CD8-positive, alpha-beta memory T cell (primary cell): ENCODE measurements at regions not wholly inside any gene's neighbourhood (a gene's known extent, or its start where the extent isn't known, plus 50 kb on each side); places are given as distances from the start of the nearest gene placed in this dataset.
"Not testable (repeated sequence)": the region's sequence is repeated elsewhere in the genome, so short reads cannot be mapped to it uniquely, and the experiment has no call there.

Source experiments
- CTCF ChIA-PET: fragments of 350-600 bp; sonication (Branson Sonifier 250); formaldehyde crosslinking; loops from one replicate; lab custom pipeline; 2021; ENCODE audit warnings: antibody characterized with exemption; lab: Charles Lee
- POLR2A ChIA-PET: fragments of 350-600 bp; sonication (Branson Sonifier 250); formaldehyde crosslinking; loops from one replicate; lab custom pipeline; 2021; ENCODE audit warnings: antibody characterized with exemption; lab: Charles Lee
- DNase-seq, 5 donors: peaks; one replicate each; pipeline versions ENCODE4 v3.0.0 to v3.0.0-alpha.2; 2020 to 2022; ENCODE audit warnings: mixed read lengths in 1 of 5
- H3K27ac ChIP-seq: one replicate; pipeline ENCODE4 v1.7.0; 2013; ENCODE audit warnings: low read depth, mild to moderate bottlenecking, low read length, moderate library complexity
- H3K27me3 ChIP-seq: 2 replicates; pipeline ENCODE4 v1.7.0; 2013; ENCODE audit warnings: low read length, mild to moderate bottlenecking; ENCODE audit not compliant: insufficient read depth, poor library complexity, severe bottlenecking
- H3K36me3 ChIP-seq: 2 replicates; pipeline ENCODE4 v1.7.0; 2013; ENCODE audit warnings: mild to moderate bottlenecking, low read length, moderate library complexity; ENCODE audit not compliant: insufficient read depth
- H3K4me1 ChIP-seq: 2 replicates; pipeline ENCODE4 v1.7.0; 2013; ENCODE audit warnings: mild to moderate bottlenecking, low read length, moderate library complexity; ENCODE audit not compliant: insufficient read depth
- H3K4me3 ChIP-seq: 2 replicates; pipeline ENCODE4 v1.7.0; 2013; ENCODE audit warnings: mild to moderate bottlenecking, low read length
- H3K9me3 ChIP-seq: 2 replicates; pipeline ENCODE4 v1.7.0; 2013; ENCODE audit warnings: mild to moderate bottlenecking, low read length
- H3K27ac Mint-ChIP-seq, 8 donors: one replicate each; pipeline ENCODE4 v1.8.0; 2020 to 2021; ENCODE audit warnings: mixed read lengths in 8 of 8, mild to moderate bottlenecking in 6 of 8, inconsistent platforms in 3 of 8, moderate library complexity in 3 of 8
- H3K27me3 Mint-ChIP-seq, 2 donors: one replicate each; pipeline ENCODE4 v1.8.0; 2020 to 2021; ENCODE audit warnings: mixed read lengths in 2 of 2, mild to moderate bottlenecking in 1 of 2, moderate library complexity in 1 of 2
- H3K36me3 Mint-ChIP-seq, 3 donors: one replicate each; pipeline ENCODE4 v1.8.0; 2020 to 2021; ENCODE audit warnings: mixed read lengths in 3 of 3, inconsistent platforms in 1 of 3, mild to moderate bottlenecking in 1 of 3
- H3K4me1 Mint-ChIP-seq, 3 donors: one replicate each; pipeline ENCODE4 v1.8.0; 2020 to 2021; ENCODE audit warnings: mixed read lengths in 3 of 3, inconsistent platforms in 1 of 3, mild to moderate bottlenecking in 1 of 3
- H3K4me3 Mint-ChIP-seq, 7 donors: one replicate each; pipeline ENCODE4 v1.8.0; 2020 to 2021; ENCODE audit warnings: mixed read lengths in 7 of 7, mild to moderate bottlenecking in 6 of 7, moderate library complexity in 4 of 7, inconsistent platforms in 2 of 7
- H3K9me3 Mint-ChIP-seq, 5 donors: one replicate each; pipeline ENCODE4 v1.8.0; 2020 to 2022; ENCODE audit warnings: mixed read lengths in 5 of 5, mild to moderate bottlenecking in 3 of 5, moderate library complexity in 2 of 5, inconsistent platforms in 1 of 5

GRCh38 chr7:12032146-12032545 lies 178.9 kb upstream of the TMEM106B start:
- no peaks in the 10 kb centered on the region for H3K36me3 ChIP-seq
- Mint-ChIP-seq H3K27me3 (peaks cover 0 to 22% of the 10 kb centered on the region in 2 donors), H3K9me3 (peaks cover 0 to 2% (median 0%) of the 10 kb centered on the region in 5 donors), H3K27ac (no peak overlapping the region), H3K4me1 (no peaks in the 10 kb centered on the region), H3K36me3 (no peaks in the 10 kb centered on the region), H3K4me3 (no peak overlapping the region)
- DNase-seq, result no peak
- H3K27ac ChIP-seq, result no peak overlapping the region
- POLR2A ChIA-PET, result no interaction called here
- H3K4me1 ChIP-seq, result no peaks in the 10 kb centered on the region
- no peaks in the 10 kb centered on the region for H3K27me3 ChIP-seq
- CTCF ChIA-PET, result no interaction called here
- H3K4me3 ChIP-seq, result no peak overlapping the region
- no peaks in the 10 kb centered on the region for H3K9me3 ChIP-seq

- H3K9me3 Mint-ChIP-seq, H3K27me3 ChIP-seq, DNase-seq, H3K4me3 ChIP-seq, H3K36me3 ChIP-seq, H3K27ac Mint-ChIP-seq, H3K27ac ChIP-seq, H3K27me3 Mint-ChIP-seq, POLR2A ChIA-PET, H3K4me1 Mint-ChIP-seq, H3K4me3 Mint-ChIP-seq, CTCF ChIA-PET, H3K9me3 ChIP-seq, H3K36me3 Mint-ChIP-seq, H3K4me1 ChIP-seq: not testable (repeated sequence)
These were observed 167.6 kb upstream of the TMEM106B start for GRCh38 chr7:12043457-12043856.

- peaks cover 10 to 16% (median 14%) of the 10 kb centered on the region in 5 donors for H3K9me3 Mint-ChIP-seq
- peaks cover 5 to 22% of the 10 kb centered on the region in 2 donors for H3K27me3 Mint-ChIP-seq
- CTCF ChIA-PET, result no interaction called here
These were observed 158.9 kb upstream of the TMEM106B start for GRCh38 chr7:12052211-12052610.

GRCh38 chr7:12053561-12053960 lies 157.5 kb upstream of the TMEM106B start:
- no peaks in the 10 kb centered on the region for H3K36me3 ChIP-seq
- H3K27ac Mint-ChIP-seq, result no peak overlapping the region
- H3K27ac ChIP-seq, result no peak overlapping the region
- no peak for DNase-seq
- H3K36me3 Mint-ChIP-seq, result peaks cover 0 to 3% (median 0%) of the 10 kb centered on the region in 3 donors
- POLR2A ChIA-PET, result no interaction called here
- H3K4me1 Mint-ChIP-seq, result no peaks in the 10 kb centered on the region
- CTCF ChIA-PET, result no interaction called here
- H3K27me3 ChIP-seq, result no peaks in the 10 kb centered on the region
- H3K9me3 ChIP-seq, result no peaks in the 10 kb centered on the region
- H3K4me3 ChIP-seq, result no peak overlapping the region
- no peak overlapping the region for H3K4me3 Mint-ChIP-seq
- H3K4me1 ChIP-seq, result no peaks in the 10 kb centered on the region
- peaks cover 12 to 25% of the 10 kb centered on the region in 2 donors for H3K27me3 Mint-ChIP-seq
- H3K9me3 Mint-ChIP-seq, result peaks cover 14 to 20% (median 19%) of the 10 kb centered on the region in 5 donors

More at GRCh38 chr7:12052211-12052610, 158.9 kb upstream of the TMEM106B start:
- no peaks in the 10 kb centered on the region for H3K36me3 ChIP-seq
- no peak overlapping the region for H3K27ac ChIP-seq
- no peaks in the 10 kb centered on the region for H3K4me1 ChIP-seq
- no peaks in the 10 kb centered on the region for H3K4me1 Mint-ChIP-seq
- no peaks in the 10 kb centered on the region for H3K9me3 ChIP-seq
- DNase-seq, result no peak
- H3K4me3 Mint-ChIP-seq, result no peak overlapping the region
- H3K36me3 Mint-ChIP-seq, result peaks cover 0 to 2% (median 0%) of the 10 kb centered on the region in 3 donors
- no peak overlapping the region for H3K4me3 ChIP-seq
- POLR2A ChIA-PET, result no interaction called here
- no peak overlapping the region for H3K27ac Mint-ChIP-seq
- H3K27me3 ChIP-seq, result no peaks in the 10 kb centered on the region

- CTCF ChIA-PET, result interaction anchor here (1.7 kb wide), 1 partner anchor 19 kb away, joined by 4 read pairs; no protein-coding TSS in a partner anchor
These were observed 156.3 kb upstream of the TMEM106B start for GRCh38 chr7:12054830-12055229.

GRCh38 chr7:12056381-12056780 lies 154.7 kb upstream of the TMEM106B start:
- no peak overlapping the region for H3K4me3 ChIP-seq
- H3K36me3 ChIP-seq, result no peaks in the 10 kb centered on the region
- ChIA-PET CTCF (interaction anchor here (1.7 kb wide), 1 partner anchor 17 kb away, joined by 4 read pairs; no protein-coding TSS in a partner anchor), POLR2A (no interaction called here)
- no peaks in the 10 kb centered on the region for H3K27me3 ChIP-seq
- no peak for DNase-seq
- no peak overlapping the region for H3K4me3 Mint-ChIP-seq
- H3K4me1 Mint-ChIP-seq, result no peaks in the 10 kb centered on the region
- no peaks in the 10 kb centered on the region for H3K9me3 ChIP-seq
- no peak overlapping the region for H3K27ac ChIP-seq
- H3K36me3 Mint-ChIP-seq, result peaks cover 0 to 3% (median 0%) of the 10 kb centered on the region in 3 donors
- no peak overlapping the region for H3K27ac Mint-ChIP-seq
- H3K9me3 Mint-ChIP-seq, result peaks cover 14 to 20% (median 19%) of the 10 kb centered on the region in 5 donors
- peaks cover 12 to 24% of the 10 kb centered on the region in 2 donors for H3K27me3 Mint-ChIP-seq
- no peaks in the 10 kb centered on the region for H3K4me1 ChIP-seq

More at GRCh38 chr7:12054830-12055229, 156.3 kb upstream of the TMEM106B start:
- Histone ChIP-seq H3K9me3 (no peaks in the 10 kb centered on the region), H3K4me1 (no peaks in the 10 kb centered on the region), H3K27ac (no peak overlapping the region), H3K36me3 (no peaks in the 10 kb centered on the region), H3K27me3 (no peaks in the 10 kb centered on the region), H3K4me3 (no peak overlapping the region)
- POLR2A ChIA-PET, result no interaction called here
- no peak for DNase-seq
- Mint-ChIP-seq H3K36me3 (peaks cover 0 to 3% (median 0%) of the 10 kb centered on the region in 3 donors), H3K27ac (no peak overlapping the region), H3K4me1 (no peaks in the 10 kb centered on the region), H3K4me3 (no peak overlapping the region), H3K9me3 (peaks cover 14 to 20% (median 19%) of the 10 kb centered on the region in 5 donors), H3K27me3 (peaks cover 12 to 25% of the 10 kb centered on the region in 2 donors)

GRCh38 chr7:12056977-12057376 lies 154.1 kb upstream of the TMEM106B start:
- Mint-ChIP-seq H3K27me3 (peaks cover 12 to 21% of the 10 kb centered on the region in 2 donors), H3K9me3 (peaks cover 14 to 20% (median 19%) of the 10 kb centered on the region in 5 donors), H3K4me3 (no peak overlapping the region), H3K4me1 (no peaks in the 10 kb centered on the region), H3K36me3 (peaks cover 0 to 3% (median 0%) of the 10 kb centered on the region in 3 donors), H3K27ac (no peak overlapping the region)
- no peaks in the 10 kb centered on the region for H3K4me1 ChIP-seq
- POLR2A ChIA-PET, result no interaction called here
- CTCF ChIA-PET, result no interaction called here
- no peaks in the 10 kb centered on the region for H3K36me3 ChIP-seq
- H3K27me3 ChIP-seq, result no peaks in the 10 kb centered on the region
- no peak overlapping the region for H3K27ac ChIP-seq
- H3K9me3 ChIP-seq, result no peaks in the 10 kb centered on the region
- no peak overlapping the region for H3K4me3 ChIP-seq
- no peak for DNase-seq

GRCh38 chr7:12062062-12062461 lies 149.0 kb upstream of the TMEM106B start:
- no peaks in the 10 kb centered on the region for H3K36me3 ChIP-seq
- H3K27me3 ChIP-seq, result no peaks in the 10 kb centered on the region
- H3K4me3 Mint-ChIP-seq, result no peak overlapping the region
- peaks cover 3 to 7% of the 10 kb centered on the region in 2 donors for H3K27me3 Mint-ChIP-seq
- H3K4me1 Mint-ChIP-seq, result no peaks in the 10 kb centered on the region
- no peak overlapping the region for H3K4me3 ChIP-seq
- ChIA-PET CTCF (no interaction called here), POLR2A (no interaction called here)
- H3K27ac Mint-ChIP-seq, result no peak overlapping the region
- peaks cover 5 to 9% (median 5%) of the 10 kb centered on the region in 5 donors for H3K9me3 Mint-ChIP-seq
- H3K36me3 Mint-ChIP-seq, result peaks cover 0 to 1% (median 0%) of the 10 kb centered on the region in 3 donors
- no peaks in the 10 kb centered on the region for H3K4me1 ChIP-seq
- DNase-seq, result no peak
- H3K27ac ChIP-seq, result no peak overlapping the region
- H3K9me3 ChIP-seq, result no peaks in the 10 kb centered on the region
